ENCODE measurements at regions not wholly inside any gene's neighbourhood (a gene's known extent, or its start where the extent isn't known, plus 50 kb on each side); places are given as distances from the start of the nearest gene placed in this dataset.
A peak's percentile ranks its signal among the peaks of the same experiment; 100 is the strongest.

DNA sequence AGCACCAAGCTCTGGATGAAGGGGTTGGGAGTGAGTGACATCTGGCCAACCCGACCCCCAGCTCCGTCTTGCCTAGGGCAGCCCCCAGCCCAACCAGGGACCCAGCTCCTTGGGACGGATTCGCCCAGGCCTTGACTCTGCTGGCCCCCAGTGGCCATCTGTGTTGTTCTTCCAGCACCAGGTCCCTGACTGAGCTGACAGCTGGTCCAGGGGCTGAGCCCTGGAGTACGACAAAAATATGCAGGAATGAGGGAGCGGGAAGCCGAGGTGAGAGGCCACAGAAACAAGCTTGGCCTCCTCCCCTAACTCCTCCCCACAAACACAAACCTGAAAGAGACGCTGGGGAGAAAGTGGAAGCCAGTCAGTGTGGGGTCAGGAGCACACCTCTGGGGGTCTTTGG, 55.0 kb upstream of the PAX7 start:
- TF ChIP-seq CTCF (IDR thresholded peaks at IDR 0.05) (peak in 2 of 3 experiments; percentile 12 to 64), POLR2A (IDR thresholded peaks at IDR 0.05) (no peak)

Data from vagina (tissue), 2 donors.